ENCODE measurements at regions not wholly inside any gene's neighbourhood (a gene's known extent, or its start where the extent isn't known, plus 50 kb on each side); places are given as distances from the start of the nearest gene placed in this dataset.
A peak's percentile ranks its signal among the peaks of the same experiment; 100 is the strongest.

GRCh38 chr9:88308831-88309560, 79.2 kb upstream of the SPIN1 start:
- no peaks in the 10 kb centered on the region for H3K36me3 ChIP-seq (ENCODE audit: control insufficient read depth in 2 of 3, insufficient read depth in 3 of 3, low read length in 3 of 3)
- intact Hi-C loops (cut with DNase I): no loop called here
- peak in 3 of 5 donors; percentile 31 to 76 (median 71) for DNase-seq
- FAIRE-seq: no peak
- no peaks in the 10 kb centered on the region for H3K27me3 ChIP-seq (ENCODE audit: control insufficient read depth, insufficient read depth, low read length)
- no peak overlapping the region for H3K9ac ChIP-seq (ENCODE audit: low read length in 3 of 3)
- H3K9me3 ChIP-seq (ENCODE audit: control insufficient read depth in 2 of 3, insufficient read depth in 1 of 3, low read length in 3 of 3): no peaks in the 10 kb centered on the region
- TF ChIP-seq CTCF (IDR thresholded peaks at IDR 0.05; ENCODE audit: borderline replicate concordance, extremely low read depth, insufficient read depth): no peak
- no peak overlapping the region for H3K4me3 ChIP-seq (ENCODE audit: low read length in 3 of 3)
- H3K27ac ChIP-seq (ENCODE audit: low read depth in 2 of 2, low read length in 2 of 2): no peak overlapping the region
- H3K4me1 ChIP-seq (ENCODE audit: control insufficient read depth in 2 of 3, insufficient read depth in 2 of 3, low read depth in 1 of 3, low read length in 3 of 3): no peaks in the 10 kb centered on the region

- H3K27ac ChIP-seq (ENCODE audit: low read depth in 2 of 2, low read length in 2 of 2): no peak overlapping the region
- no peak overlapping the region for H3K4me3 ChIP-seq (ENCODE audit: low read length in 3 of 3)
- FAIRE-seq (no peak), DNase-seq (no peak)
- no peaks in the 10 kb centered on the region for H3K36me3 ChIP-seq (ENCODE audit: control insufficient read depth in 2 of 3, insufficient read depth in 3 of 3, low read length in 3 of 3)
- no peak overlapping the region for H3K9ac ChIP-seq (ENCODE audit: low read length in 3 of 3)
- H3K4me1 ChIP-seq (ENCODE audit: control insufficient read depth in 2 of 3, insufficient read depth in 2 of 3, low read depth in 1 of 3, low read length in 3 of 3): no peaks in the 10 kb centered on the region
- no peaks in the 10 kb centered on the region for H3K9me3 ChIP-seq (ENCODE audit: control insufficient read depth in 2 of 3, insufficient read depth in 1 of 3, low read length in 3 of 3)
- TF ChIP-seq CTCF (IDR thresholded peaks at IDR 0.05; ENCODE audit: borderline replicate concordance, extremely low read depth, insufficient read depth): no peak
- H3K27me3 ChIP-seq (ENCODE audit: control insufficient read depth, insufficient read depth, low read length): no peaks in the 10 kb centered on the region
- intact Hi-C loops (cut with DNase I): no loop called here
Observed at GRCh38 chr9:88307136-88307535, 81.1 kb upstream of the SPIN1 start.

GRCh38 chr9:88303721-88304451, 84.4 kb upstream of the SPIN1 start:
- Histone ChIP-seq H3K27me3 (ENCODE audit: control insufficient read depth, insufficient read depth, low read length) (no peaks in the 10 kb centered on the region), H3K4me3 (ENCODE audit: low read length in 3 of 3) (no peak overlapping the region), H3K9ac (ENCODE audit: low read length in 3 of 3) (no peak overlapping the region), H3K27ac (ENCODE audit: low read depth in 2 of 2, low read length in 2 of 2) (no peak overlapping the region), H3K9me3 (ENCODE audit: control insufficient read depth in 2 of 3, insufficient read depth in 1 of 3, low read length in 3 of 3) (no peaks in the 10 kb centered on the region), H3K36me3 (ENCODE audit: control insufficient read depth in 2 of 3, insufficient read depth in 3 of 3, low read length in 3 of 3) (no peaks in the 10 kb centered on the region), H3K4me1 (ENCODE audit: control insufficient read depth in 2 of 3, insufficient read depth in 2 of 3, low read depth in 1 of 3, low read length in 3 of 3) (no peaks in the 10 kb centered on the region)
- DNase-seq: no peak
- FAIRE-seq: no peak
- intact Hi-C loops (cut with DNase I): no loop called here
- no peak for TF ChIP-seq CTCF (IDR thresholded peaks at IDR 0.05; ENCODE audit: borderline replicate concordance, extremely low read depth, insufficient read depth)

All from kidney (tissue), 13 donors.